Heart left ventricle (tissue), 16 donors: ENCODE measurements at regions not wholly inside any gene's neighbourhood (a gene's known extent, or its start where the extent isn't known, plus 50 kb on each side); places are given as distances from the start of the nearest gene placed in this dataset.

Source experiments
- ATAC-seq, 4 donors: fragments of 200-7000 bp; cut with Tn5 transposase; one replicate each; pipeline ENCODE4 v1.9.1; 2020 to 2022; ENCODE audit warnings: moderate library complexity in 4 of 4, mild to moderate bottlenecking in 3 of 4, moderate number of reproducible peaks in 1 of 4
- DNase-seq, 5 donors: peaks; one replicate each; pipeline ENCODE4 v3.0.0-alpha.2; 2020
- H3K27ac ChIP-seq, 12 donors: fragments of 200-600 bp; sonication (generic) in 4 of 12; one replicate each; pipeline versions ENCODE4 v1.5.0 to v1.8.0; 2016 to 2022; ENCODE audit warnings: mild to moderate bottlenecking in 2 of 12
- H3K27me3 ChIP-seq, 9 donors: fragments of 200-600 bp; sonication (generic) in 2 of 9; one replicate each; pipeline versions ENCODE4 v1.5.1 to v1.8.0; 2016 to 2022; ENCODE audit warnings: mild to moderate bottlenecking in 3 of 9
- H3K36me3 ChIP-seq, 9 donors: fragments of 200-600 bp; sonication (generic) in 2 of 9; one replicate each; pipeline versions ENCODE4 v1.5.0 to v1.8.0; 2018 to 2022; ENCODE audit warnings: mild to moderate bottlenecking in 2 of 9
- H3K4me1 ChIP-seq, 12 donors: fragments of 200-600 bp; sonication (generic) in 4 of 12; one replicate each; pipeline versions ENCODE4 v1.5.0 to v1.8.0; 2016 to 2022; ENCODE audit warnings: mild to moderate bottlenecking in 3 of 12
- H3K4me3 ChIP-seq, 12 donors: fragments of 200-600 bp; sonication (generic) in 4 of 12; one replicate each; pipeline versions ENCODE4 v1.5.0 to v1.8.0; 2017 to 2022; ENCODE audit warnings: mild to moderate bottlenecking in 9 of 12, moderate library complexity in 4 of 12
- H3K9me3 ChIP-seq, 12 donors: fragments of 200-600 bp; sonication (generic) in 4 of 12; one replicate each; pipeline versions ENCODE4 v1.5.0 to v1.8.0; 2016 to 2022; ENCODE audit warnings: mild to moderate bottlenecking in 1 of 12
- POLR2A ChIP-seq, 2 donors: fragments of 450-650 bp; IDR thresholded peaks; one replicate each; pipeline ENCODE4 v1.6.1; 2017; ENCODE audit warnings: antibody characterized with exemption in 2 of 2, mild to moderate bottlenecking in 2 of 2, moderate library complexity in 2 of 2
- WGBS, 4 donors: extraction: QIAGEN DNeasy Blood & Tissue Kit in 2 of 4; methylation state at CpG; one replicate each; pipeline versions ENCODE4 v1.1.5 to v1.1.7; 2013 to 2018; 5-methylcytosine and 5-hydroxymethylcytosine counted together
- intact Hi-C, 10 donors: fragments of 100-400 bp; cut with DNase I; formaldehyde crosslinking; loops; one replicate each; pipeline versions ENCODE4 v1.11.1 to v1.14.2; 2022
- TF ChIP-seq, protein P1 (sequence below), 12 donors: fragments of 200-600 bp; sonication (generic) in 4 of 12; IDR thresholded peaks; one replicate each; pipeline versions ENCODE4 v1.5.0 to v1.8.0; 2018 to 2022; ENCODE audit warnings: antibody characterized with exemption in 12 of 12, mild to moderate bottlenecking in 5 of 12
- donor health status: ischemic (EF 13 %, LVEDD 7.1; RV severe dilation, severe dysfunction).
- donor health status: healthy with polysubstance abuse.
- donor health status: DM: no; HTN: yes; CAD: no.
- donor health status: DM: no; HTN: no; CAD: no.
- donor health status: ischemic (EF 25% LVEDD 6.9; RV normal size, moderate dysfunction).
- donor health status: ischemic (EF 25% LVEDD 5.7; RV mildly dilated, moderate dysfunction).
- donor health status: healthy.
- donor health status: DM: yes; HTN: yes; CAD: no.
- donor health status: ischemic (EF 35%, LVEDD 5.7; RV mildly dilated, moderate dysfunction).
- donor health status: nonischemic (EF 11% LVEDD 7.7; RV severe dilation, severe dysfunction).
- donor health status: DM: yes; HTN: yes; CAD: no.
- donor health status: PGD.
- donor health status: ischemic (EF 29% LVEDD 5.4; RV normal size, mild dysfunction).
- donor health status: nonischemic (EF 23%, LVEDD 6.1; RV moderate dilation, normal function).

DNA sequence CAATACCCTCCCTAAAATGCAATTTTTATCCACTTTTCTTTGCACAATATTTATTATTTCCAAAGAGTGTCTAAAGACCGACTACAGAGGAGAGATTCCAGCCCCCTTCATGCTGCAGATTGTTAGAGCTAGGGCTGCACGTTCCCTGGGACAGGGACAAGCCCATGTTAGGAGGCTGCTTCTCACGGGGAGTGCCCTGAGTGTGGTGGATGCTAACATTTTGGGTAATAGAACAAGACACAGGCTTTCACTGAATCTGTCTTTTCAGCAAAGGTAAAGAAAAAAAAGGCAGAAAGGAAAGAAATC, 125.4 kb downstream of the RIPK4 start:
- ATAC-seq (peak; percentile 15 to 32 (median 23)), DNase-seq (no peak)
- intact Hi-C loops: no loop called here
- 36 to 53% (median 47%) methylated on average over 3 of the region's 3 CpGs for WGBS, 4 donors
- Histone ChIP-seq H3K27ac (peak overlapping the region; percentile 1 to 82 (median 50)), H3K4me3 (no peak overlapping the region), H3K36me3 (no peaks in the 10 kb centered on the region), H3K27me3 (no peaks in the 10 kb centered on the region), H3K9me3 (no peaks in the 10 kb centered on the region), H3K4me1 (peaks cover 0 to 19% (median 6%) of the 10 kb centered on the region in 12 donors)
- TF ChIP-seq, protein P1, sequence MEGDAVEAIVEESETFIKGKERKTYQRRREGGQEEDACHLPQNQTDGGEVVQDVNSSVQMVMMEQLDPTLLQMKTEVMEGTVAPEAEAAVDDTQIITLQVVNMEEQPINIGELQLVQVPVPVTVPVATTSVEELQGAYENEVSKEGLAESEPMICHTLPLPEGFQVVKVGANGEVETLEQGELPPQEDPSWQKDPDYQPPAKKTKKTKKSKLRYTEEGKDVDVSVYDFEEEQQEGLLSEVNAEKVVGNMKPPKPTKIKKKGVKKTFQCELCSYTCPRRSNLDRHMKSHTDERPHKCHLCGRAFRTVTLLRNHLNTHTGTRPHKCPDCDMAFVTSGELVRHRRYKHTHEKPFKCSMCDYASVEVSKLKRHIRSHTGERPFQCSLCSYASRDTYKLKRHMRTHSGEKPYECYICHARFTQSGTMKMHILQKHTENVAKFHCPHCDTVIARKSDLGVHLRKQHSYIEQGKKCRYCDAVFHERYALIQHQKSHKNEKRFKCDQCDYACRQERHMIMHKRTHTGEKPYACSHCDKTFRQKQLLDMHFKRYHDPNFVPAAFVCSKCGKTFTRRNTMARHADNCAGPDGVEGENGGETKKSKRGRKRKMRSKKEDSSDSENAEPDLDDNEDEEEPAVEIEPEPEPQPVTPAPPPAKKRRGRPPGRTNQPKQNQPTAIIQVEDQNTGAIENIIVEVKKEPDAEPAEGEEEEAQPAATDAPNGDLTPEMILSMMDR (IDR thresholded peaks at IDR 0.05): no peak
- TF ChIP-seq POLR2A (IDR thresholded peaks at IDR 0.05): no peak

DNA sequence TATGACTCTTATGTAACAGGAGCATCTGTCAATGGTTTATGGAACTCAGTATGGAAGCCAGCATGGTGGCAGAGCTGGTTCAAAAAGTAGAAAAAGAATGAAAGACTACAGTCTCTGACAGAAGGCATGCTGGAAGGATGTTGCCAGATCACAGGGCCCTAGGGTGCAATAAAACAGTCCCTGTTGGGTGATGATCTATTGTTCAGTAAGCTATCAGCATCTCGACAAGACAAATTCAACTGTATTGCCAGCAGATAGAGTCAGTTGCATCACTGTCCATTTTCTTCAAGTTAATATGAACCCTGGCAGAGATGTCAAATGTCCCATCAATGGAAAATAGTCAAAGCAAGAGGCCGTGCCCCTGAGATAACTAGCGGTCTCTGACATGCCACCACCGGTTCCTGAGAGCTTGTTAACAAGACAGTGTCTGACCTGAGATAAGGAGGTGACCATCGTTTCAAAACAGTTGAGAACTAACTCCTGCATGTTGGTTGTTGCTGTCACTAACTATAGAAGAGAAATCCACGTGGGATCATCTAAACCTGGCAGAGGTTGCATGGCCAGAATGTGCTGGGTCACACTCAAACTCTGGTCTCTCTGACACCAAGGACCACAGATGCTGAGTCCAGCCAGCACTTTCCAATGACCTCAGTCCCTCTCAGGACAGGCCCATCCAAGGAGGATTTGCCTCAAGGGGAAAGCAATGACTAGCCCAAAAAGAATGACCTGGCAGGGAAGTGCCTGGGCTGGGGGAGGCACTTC, 125.9 kb downstream of the RIPK4 start:
- Histone ChIP-seq H3K36me3 (no peaks in the 10 kb centered on the region), H3K27ac (peak overlapping the region in 11 of 12 donors; percentile 6 to 82 (median 50)), H3K27me3 (no peaks in the 10 kb centered on the region), H3K4me1 (peaks cover 0 to 19% (median 6%) of the 10 kb centered on the region in 12 donors), H3K9me3 (no peaks in the 10 kb centered on the region), H3K4me3 (no peak overlapping the region)
- TF ChIP-seq POLR2A (IDR thresholded peaks at IDR 0.05): no peak
- TF ChIP-seq, protein P1 (IDR thresholded peaks at IDR 0.05): no peak
- WGBS, 4 donors: 22 to 30% (median 28%) methylated on average over 6 of the region's 6 CpGs
- intact Hi-C loops: no loop called here
- ATAC-seq (peak; percentile 12 to 70 (median 50)), DNase-seq (no peak)

DNA sequence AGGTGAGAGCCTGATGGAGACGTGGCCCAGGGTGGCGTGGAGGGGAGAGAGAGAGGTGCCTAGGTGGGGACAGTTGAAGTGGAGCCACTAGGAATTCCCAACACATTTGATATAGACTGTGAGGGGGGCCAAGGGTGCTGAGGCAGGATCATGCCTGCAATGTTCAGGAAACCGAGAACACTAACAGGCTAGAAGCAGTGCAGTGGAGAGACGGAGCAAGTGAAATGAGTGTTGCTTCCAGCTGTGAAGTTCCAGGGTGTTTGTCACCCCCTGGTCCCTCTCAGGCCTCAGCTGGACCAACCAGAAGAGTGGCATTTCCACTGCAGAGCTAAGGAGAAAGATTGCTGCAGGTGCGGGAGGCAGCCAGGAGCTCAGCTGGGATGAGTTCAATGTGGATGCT, 127.1 kb downstream of the RIPK4 start:
- Histone ChIP-seq H3K4me1 (peaks cover 0 to 19% (median 6%) of the 10 kb centered on the region in 12 donors), H3K9me3 (no peaks in the 10 kb centered on the region), H3K4me3 (no peak overlapping the region), H3K27ac (no peak overlapping the region), H3K36me3 (no peaks in the 10 kb centered on the region), H3K27me3 (no peaks in the 10 kb centered on the region)
- intact Hi-C loops: no loop called here
- WGBS, 4 donors: 84 to 94% (median 87%) methylated on average over 5 of the region's 5 CpGs
- DNase-seq: no peak
- ATAC-seq: no peak
- TF ChIP-seq, protein P1 (IDR thresholded peaks at IDR 0.05): no peak
- TF ChIP-seq POLR2A (IDR thresholded peaks at IDR 0.05): no peak

DNA sequence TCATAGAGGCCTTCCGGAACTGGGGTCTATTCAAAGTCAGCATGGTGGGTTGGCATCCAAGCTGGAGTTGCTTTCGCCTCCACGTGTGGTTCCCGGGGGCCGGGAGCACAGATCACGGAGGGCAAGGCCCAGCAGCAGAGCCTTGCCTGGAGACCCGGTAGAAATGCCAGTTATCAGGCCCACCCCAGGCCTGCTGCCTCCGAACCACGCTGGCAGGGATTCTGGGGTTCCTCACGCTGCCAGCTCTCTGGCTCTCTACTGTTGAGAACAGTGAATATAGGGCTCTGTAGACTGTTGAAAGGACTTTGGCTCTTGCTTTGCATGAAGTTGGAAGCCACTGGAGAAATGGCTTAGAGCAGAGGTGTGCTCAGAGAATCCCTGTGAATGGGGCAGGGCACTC, 127.5 kb downstream of the RIPK4 start:
- DNase-seq: no peak
- WGBS, 4 donors: 61 to 82% (median 76%) methylated on average over 6 to 10 of the region's 10 CpGs

More for the DNA sequence above, 127.5 kb downstream of the RIPK4 start:
- intact Hi-C loops: no loop called here
- no peak for ATAC-seq
- Histone ChIP-seq H3K9me3 (no peaks in the 10 kb centered on the region), H3K36me3 (no peaks in the 10 kb centered on the region), H3K4me1 (peaks cover 0 to 19% (median 6%) of the 10 kb centered on the region in 12 donors), H3K27ac (no peak overlapping the region), H3K4me3 (no peak overlapping the region), H3K27me3 (no peaks in the 10 kb centered on the region)
- TF ChIP-seq, protein P1 (IDR thresholded peaks at IDR 0.05): no peak
- TF ChIP-seq POLR2A (IDR thresholded peaks at IDR 0.05): no peak
